IPS-NIHi11 (cell line): ENCODE measurements at regions not wholly inside any gene's neighbourhood (a gene's known extent, or its start where the extent isn't known, plus 50 kb on each side); places are given as distances from the start of the nearest gene placed in this dataset.

Experiments
- DNase-seq: peaks from one replicate; pipeline ENCODE4 v3.0.0; 2012; ENCODE audit warnings: mixed read lengths, low spot score

DNA sequence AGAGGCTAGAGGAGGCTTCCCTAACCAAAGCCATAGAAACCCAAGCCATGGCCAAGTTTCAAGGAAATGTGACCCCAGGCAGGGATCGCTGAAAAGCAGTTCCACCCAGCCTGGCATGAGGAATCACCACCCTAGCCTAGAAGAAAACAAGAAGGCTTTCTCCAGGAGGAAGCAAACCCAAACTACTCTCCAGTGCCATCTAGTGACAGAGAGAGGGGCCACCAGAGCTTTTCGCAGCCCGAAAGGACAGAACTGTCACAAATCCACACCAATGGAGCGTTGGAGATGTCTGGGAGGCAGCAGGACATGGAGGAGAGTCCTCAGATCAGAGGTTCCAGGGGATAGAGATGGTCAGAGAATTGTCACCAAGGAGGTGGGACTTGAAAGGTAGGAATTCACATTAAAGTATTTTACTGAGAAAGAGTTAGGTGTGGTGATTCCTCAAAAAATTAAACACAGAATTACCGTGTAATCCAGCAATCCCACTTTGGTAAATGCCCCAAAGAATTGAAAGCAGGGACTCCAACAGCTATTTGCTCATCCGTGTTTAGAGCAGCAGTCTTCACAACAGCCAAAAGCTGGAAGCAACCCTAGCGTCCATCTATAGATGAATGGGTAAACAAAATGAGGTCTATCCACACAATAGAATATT is 67.3 kb upstream of the NUP50 start:
- DNase-seq: peak; percentile 93

DNA sequence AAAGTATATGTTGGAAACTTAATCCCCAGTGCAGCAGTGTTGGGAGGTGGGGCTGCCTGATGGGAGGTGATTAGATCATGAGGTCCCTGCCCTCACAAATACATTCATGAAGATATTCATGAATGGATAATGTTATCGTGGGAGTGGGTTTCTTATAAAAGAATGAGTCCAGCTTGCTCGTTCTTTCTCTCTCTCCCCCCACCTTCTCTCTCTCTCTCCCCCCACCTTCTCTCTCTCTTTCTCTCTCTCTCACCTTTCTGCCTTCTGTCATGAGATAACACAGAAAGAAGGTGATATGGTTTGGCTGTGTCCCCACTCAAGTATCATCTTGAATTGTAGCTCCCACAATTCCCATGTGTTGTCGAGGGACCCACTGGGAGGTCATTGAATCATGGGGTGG is 66.7 kb upstream of the NUP50 start:
- no peak for DNase-seq

DNA sequence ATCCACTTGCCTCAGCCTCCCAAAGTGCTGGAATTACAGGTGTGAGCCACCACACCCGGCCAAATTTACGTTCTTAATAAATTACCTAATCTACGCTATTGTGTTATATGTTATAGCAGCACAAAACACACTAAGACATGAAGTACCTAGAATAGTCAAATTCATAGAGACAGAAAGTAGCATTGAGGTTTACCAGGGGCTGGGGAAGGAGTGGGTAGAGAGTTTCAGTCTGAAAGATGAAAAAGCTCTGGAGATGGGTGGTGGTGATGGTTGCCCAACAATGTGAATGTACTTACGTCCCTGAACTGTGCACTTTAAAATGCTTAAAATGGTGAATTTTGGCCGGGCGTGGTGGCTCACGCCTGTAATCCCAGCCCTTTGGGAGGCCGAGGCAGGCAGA is 65.7 kb upstream of the NUP50 start:
- DNase-seq: no peak

DNA sequence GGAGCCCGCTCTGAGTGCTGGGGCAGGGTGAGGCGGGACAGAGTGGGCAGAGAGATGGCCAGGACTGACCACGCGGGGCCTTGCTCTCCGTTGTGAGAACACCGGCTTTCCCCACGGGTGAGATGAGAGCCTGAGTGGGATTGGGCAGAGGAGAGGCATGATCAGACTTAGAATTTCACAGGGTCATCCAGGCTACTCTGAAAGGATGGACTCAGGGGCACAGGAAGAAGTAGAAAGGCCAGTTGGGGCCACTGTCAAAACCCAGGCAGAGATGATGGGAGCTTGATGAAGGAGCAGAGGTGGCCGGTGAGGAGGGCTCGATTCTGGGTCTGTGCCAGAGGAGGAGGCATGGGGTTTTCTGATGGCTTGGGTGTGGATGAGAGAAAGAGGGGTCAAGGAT is 63.8 kb upstream of the NUP50 start:
- no peak for DNase-seq

DNA sequence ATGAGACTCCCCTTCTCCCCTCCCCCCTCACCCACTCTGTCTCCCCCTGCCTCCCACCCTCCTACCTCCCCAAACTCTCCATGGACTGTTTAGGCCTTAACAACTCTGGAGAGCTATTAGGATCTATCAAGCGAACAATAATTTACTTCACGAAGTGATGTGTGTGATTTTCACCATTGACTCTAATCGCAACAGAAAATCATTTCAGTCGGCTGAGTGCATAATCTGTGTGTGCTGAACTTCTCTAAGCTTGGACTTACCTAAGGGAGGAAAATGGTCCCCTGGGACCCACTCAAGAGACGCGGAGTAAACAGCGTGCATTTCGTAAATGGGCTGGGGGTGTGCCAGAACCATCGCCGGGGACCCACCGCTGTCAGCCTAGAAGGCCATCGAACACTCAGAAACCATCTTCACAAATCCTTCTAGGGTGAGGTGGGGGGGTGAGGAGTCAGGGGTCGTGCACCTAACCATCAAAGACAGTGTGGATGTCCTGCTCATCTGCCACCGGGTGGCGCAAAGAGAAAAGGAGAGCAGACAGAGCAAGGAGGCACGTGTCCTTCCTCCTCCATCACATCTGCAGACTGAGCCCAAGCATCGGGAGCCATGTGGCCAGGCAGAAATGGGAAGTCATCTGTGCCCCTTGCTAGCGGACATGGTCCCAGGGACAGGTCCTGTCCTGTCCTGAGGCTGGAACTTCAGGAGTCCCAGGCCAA is 62.1 kb upstream of the NUP50 start:
- DNase-seq: peak; percentile 71

DNA sequence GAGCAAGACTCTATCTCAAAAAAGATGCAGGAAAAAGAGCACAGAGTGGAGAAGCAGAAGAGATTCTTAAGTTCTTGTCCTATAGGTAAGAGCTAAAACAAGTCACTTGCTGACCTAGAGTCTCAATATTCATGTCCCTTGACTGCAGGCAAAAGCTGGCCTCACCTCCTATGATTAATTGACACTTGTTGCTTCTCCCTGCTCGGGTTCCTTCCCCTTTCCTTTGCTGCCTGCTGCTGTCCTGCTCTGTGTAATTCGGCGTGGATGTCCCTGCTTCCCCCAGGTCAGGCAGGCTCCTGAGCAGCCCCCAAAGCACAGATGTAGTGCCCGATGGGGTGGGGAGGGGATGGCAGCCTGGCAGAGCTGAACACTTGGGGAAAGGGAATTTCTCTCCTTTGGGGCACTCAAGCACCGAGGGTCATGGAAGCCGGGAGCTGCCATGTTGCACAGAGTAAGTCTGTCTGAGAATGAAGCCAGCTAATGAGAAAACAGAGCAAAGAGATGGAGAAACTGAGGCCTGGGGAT is 60.8 kb upstream of the NUP50 start:
- no peak for DNase-seq

DNA sequence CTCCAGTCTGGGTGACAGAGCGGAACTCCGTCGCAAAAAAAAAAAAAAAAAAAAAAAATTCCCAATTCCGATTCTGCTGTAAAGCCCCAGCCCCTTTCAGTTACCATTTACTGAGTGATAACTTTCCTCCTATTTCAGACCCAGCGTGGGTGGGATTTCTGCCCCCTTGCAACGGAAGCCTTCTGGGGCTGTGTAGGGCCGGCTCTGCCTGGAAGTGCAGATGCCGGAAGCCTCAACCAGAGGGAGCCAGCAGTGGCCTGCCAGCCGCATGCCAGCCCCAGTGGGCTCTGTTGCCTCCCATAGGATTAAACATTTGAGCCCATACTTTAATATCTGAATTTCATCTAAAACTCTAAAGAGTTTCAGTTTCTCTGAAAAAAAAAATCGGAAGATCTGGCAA is 60.0 kb upstream of the NUP50 start:
- DNase-seq: peak; percentile 57

DNA sequence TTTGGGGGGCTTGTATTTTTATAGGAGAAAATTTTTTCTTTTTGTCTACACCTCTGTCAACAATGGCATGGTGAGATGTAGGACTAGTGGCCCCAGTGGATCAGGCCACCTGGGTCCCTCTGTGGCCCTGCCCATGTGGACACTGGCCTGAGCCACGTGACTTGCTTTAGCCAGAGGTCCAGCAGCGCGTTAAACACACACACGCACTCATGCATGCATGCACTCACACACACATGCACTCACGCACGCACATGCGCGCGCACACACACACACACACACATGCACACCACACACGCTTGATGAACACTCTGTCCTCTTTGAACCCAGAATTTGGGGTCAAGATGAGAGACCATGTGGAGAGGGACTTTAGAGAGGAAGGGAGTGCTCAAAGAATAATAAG is 59.4 kb upstream of the NUP50 start:
- DNase-seq: no peak

DNA sequence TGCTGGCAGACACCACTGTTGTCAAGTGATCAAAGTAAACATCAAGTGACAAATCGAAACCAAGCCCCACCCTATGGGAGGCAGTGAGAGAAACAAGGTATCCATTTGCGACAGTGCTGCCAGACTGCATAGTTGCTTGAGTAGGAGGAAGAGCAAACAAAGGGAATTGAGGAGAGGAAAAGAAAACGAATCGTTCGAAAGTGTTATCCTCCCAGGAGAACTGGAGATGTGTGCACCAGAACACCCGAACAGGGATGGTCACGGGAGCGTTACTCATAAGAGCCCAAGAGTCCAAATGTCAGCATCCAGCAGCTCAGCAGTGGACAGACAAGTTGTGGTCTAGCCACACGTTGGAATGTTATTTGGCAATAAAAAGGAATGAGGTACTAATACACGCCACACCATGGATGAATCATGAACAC is 58.4 kb upstream of the NUP50 start:
- DNase-seq: no peak

DNA sequence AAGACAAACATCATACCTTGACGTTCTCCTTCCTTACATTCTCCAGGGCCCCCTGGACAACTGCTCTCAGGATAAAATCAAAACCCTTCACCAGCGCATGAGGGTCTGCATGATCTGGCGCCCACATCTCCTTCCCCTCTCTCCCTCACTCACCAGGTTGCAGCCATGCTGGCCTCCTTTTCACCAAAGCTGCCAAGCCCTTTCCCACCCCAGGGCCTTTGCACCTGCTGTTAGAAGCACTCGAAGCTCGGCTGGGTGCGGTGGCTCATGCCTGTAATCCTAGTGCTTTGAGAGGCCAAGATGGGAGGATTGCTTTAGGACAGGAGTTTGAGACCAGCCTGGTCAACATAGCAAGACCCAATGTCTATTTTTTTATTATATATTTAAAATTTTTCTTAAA is 56.1 kb upstream of the NUP50 start:
- DNase-seq: no peak

DNA sequence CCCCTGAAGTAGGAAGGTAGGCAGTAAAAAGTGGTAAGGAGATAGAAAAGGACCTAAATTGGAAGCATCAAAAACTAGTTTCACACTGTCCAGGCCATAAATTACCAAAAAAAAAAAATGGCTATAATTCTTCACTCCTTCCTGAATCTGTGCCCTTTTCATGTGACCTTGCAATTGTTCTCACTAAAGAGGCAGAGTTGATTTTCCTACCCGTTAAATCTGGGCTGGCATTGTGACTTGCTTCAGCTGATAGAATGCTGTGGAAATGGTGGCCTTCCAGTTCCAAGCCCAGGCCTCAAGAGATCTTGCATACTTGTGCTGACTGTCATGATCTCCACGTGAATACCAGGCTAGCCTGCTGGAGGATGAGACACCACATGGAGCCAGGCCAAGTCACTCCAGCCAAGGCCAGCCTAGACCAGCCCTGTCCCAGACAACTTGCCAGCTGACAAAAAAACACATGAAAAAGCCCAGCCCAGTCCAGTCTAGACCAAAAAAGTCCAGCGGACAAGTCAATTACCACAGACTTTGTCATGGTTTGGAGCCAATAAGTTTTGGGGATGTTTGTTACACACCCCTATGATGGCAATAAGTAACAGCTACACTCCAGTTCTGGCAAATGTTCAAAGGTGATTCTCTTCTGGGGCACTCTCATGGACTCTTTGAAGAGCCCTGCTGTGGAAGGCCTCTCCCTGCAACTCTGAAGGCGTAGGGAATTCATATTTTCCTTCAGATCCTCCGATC is 51.4 kb upstream of the NUP50 start:
- DNase-seq: no peak
